ENCODE measurements at regions not wholly inside any gene's neighbourhood (a gene's known extent, or its start where the extent isn't known, plus 50 kb on each side); places are given as distances from the start of the nearest gene placed in this dataset.

DNA sequence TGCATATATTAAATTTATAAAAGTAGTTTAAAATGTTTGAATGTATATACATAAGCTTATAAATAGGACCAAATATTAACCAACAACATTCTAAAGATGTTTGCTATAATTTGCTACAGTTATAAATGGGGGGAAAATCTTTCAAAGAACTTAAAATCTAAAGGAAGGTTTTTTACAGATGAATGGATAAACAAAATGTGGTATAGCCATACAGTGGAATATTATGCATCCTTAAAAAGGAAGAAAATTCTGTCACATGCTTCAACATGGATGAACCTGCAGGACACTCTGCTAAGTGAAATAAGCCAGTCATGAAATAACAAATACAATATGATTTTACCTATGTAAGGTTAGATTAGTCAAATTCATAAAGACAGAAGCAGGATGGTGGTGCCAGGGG, 75.8 kb downstream of the TMEM17 start:
- Histone ChIP-seq H3K4me1 (ENCODE audit: control insufficient read depth, extremely low read depth, insufficient read depth, low read length) (no peaks in the 10 kb centered on the region), H3K27me3 (ENCODE audit: control insufficient read depth, insufficient read depth, low read length) (no peaks in the 10 kb centered on the region), H3K79me2 (ENCODE audit: control insufficient read depth, insufficient read depth, low read length) (no peaks in the 10 kb centered on the region), H3K9ac (ENCODE audit: insufficient read depth, low read length) (no peak overlapping the region), H3K4me3 (replicated peaks in 1 of 4; ENCODE audit: control extremely low read depth in 1 of 4, insufficient read depth in 1 of 4, low read depth in 3 of 4, low read length in 4 of 4) (no peak overlapping the region), H4K20me1 (ENCODE audit: control insufficient read depth, extremely low read depth, insufficient read depth, low read length) (no peaks in the 10 kb centered on the region), H3K36me3 (ENCODE audit: control insufficient read depth, insufficient read depth, low read length) (no peaks in the 10 kb centered on the region), H3K4me2 (ENCODE audit: extremely low read depth, insufficient read depth, low read length) (no peak overlapping the region), H3K9me3 (ENCODE audit: control insufficient read depth, insufficient read depth, low read depth, low read length) (no peaks in the 10 kb centered on the region), H3K27ac (ENCODE audit: insufficient read depth, low read length) (no peak overlapping the region), H2AFZ (ENCODE audit: low read length) (no peak overlapping the region)
- no peak for TF ChIP-seq EZH2 (IDR thresholded peaks at IDR 0.05; ENCODE audit: low read length, missing control alignments)
- TF ChIP-seq, protein P1, sequence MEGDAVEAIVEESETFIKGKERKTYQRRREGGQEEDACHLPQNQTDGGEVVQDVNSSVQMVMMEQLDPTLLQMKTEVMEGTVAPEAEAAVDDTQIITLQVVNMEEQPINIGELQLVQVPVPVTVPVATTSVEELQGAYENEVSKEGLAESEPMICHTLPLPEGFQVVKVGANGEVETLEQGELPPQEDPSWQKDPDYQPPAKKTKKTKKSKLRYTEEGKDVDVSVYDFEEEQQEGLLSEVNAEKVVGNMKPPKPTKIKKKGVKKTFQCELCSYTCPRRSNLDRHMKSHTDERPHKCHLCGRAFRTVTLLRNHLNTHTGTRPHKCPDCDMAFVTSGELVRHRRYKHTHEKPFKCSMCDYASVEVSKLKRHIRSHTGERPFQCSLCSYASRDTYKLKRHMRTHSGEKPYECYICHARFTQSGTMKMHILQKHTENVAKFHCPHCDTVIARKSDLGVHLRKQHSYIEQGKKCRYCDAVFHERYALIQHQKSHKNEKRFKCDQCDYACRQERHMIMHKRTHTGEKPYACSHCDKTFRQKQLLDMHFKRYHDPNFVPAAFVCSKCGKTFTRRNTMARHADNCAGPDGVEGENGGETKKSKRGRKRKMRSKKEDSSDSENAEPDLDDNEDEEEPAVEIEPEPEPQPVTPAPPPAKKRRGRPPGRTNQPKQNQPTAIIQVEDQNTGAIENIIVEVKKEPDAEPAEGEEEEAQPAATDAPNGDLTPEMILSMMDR (conservative IDR thresholded peaks at IDR 0.05 in 1 of 2, IDR thresholded peaks at IDR 0.05 in 1 of 2; ENCODE audit: low read depth in 1 of 2, low read length in 2 of 2), result no peak
- DNase-seq (ENCODE audit: low read depth in 2 of 2), result no peak

DNA sequence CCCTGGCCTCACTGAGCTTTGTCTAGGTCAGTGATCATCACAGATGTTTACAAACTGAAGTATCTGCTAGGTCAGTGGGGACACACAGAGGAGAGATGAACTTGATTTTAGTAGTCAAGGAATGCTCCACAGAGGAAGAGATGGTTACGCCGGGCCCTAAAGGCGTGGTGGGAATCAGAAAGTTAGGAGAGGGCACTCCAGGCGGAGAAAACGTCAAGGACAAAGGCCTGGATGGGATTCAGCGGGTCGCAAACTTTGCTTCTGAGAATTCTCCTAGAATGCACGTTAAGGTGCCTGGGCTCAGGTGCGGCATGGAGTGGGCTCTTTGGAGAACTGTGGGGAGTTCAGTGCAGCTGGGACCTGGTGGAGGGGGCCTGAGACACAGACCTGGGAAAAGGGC, 78.8 kb downstream of the TMEM17 start:
- no peak for TF ChIP-seq EZH2 (IDR thresholded peaks at IDR 0.05; ENCODE audit: low read length, missing control alignments)
- TF ChIP-seq, protein P1 (conservative IDR thresholded peaks at IDR 0.05 in 1 of 2, IDR thresholded peaks at IDR 0.05 in 1 of 2; ENCODE audit: low read depth in 1 of 2, low read length in 2 of 2), result no peak
- no peaks in the 10 kb centered on the region for H4K20me1 ChIP-seq (ENCODE audit: control insufficient read depth, extremely low read depth, insufficient read depth, low read length)
- DNase-seq (ENCODE audit: low read depth in 2 of 2), result no peak
- H3K4me1 ChIP-seq (ENCODE audit: control insufficient read depth, extremely low read depth, insufficient read depth, low read length), result no peaks in the 10 kb centered on the region
- no peak overlapping the region for H3K4me3 ChIP-seq (replicated peaks in 1 of 4; ENCODE audit: control extremely low read depth in 1 of 4, insufficient read depth in 1 of 4, low read depth in 3 of 4, low read length in 4 of 4)
- no peaks in the 10 kb centered on the region for H3K36me3 ChIP-seq (ENCODE audit: control insufficient read depth, insufficient read depth, low read length)
- H3K9ac ChIP-seq (ENCODE audit: insufficient read depth, low read length), result no peak overlapping the region
- H3K4me2 ChIP-seq (ENCODE audit: extremely low read depth, insufficient read depth, low read length), result no peak overlapping the region
- no peaks in the 10 kb centered on the region for H3K27me3 ChIP-seq (ENCODE audit: control insufficient read depth, insufficient read depth, low read length)
- no peak overlapping the region for H2AFZ ChIP-seq (ENCODE audit: low read length)
- H3K27ac ChIP-seq (ENCODE audit: insufficient read depth, low read length), result no peak overlapping the region
- no peaks in the 10 kb centered on the region for H3K9me3 ChIP-seq (ENCODE audit: control insufficient read depth, insufficient read depth, low read depth, low read length)
- no peaks in the 10 kb centered on the region for H3K79me2 ChIP-seq (ENCODE audit: control insufficient read depth, insufficient read depth, low read length)

DNA sequence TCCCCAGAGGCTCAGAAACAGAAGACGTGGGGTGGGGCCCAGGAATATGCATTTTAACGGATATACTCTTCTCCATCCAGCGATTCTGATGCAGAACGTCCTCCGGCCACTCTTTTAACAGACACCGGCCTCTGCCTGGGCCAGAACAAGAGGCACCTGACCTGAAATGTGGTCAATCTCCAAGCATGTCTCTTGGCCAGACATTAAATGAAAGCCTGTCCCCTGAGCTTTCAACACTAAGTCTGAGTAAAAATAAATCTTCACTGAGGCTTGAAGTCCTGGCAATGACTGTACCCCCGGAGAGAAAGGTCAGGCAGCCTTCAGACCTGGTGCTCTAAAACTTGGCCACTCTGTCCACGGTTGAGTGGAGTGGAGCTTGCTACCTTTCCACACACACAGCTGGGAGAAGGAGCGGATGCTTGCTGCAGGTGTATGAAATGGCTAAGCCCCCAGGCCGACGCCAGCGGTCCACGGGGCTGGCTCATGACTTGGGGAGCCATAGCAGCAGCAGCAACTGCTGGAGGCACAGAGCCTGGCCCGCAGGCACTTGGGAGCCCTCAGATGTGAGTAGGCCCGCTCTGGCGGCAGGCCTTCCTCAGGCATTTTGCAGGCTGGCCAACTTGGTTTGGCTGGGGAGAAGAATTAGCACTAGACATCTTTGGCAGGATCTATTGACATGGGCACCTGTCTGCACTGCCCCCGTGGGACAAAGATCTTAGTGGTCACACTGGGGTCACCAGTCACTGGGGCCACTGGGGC, 79.7 kb downstream of the TMEM17 start:
- TF ChIP-seq, protein P1 (conservative IDR thresholded peaks at IDR 0.05 in 1 of 2, IDR thresholded peaks at IDR 0.05 in 1 of 2; ENCODE audit: low read depth in 1 of 2, low read length in 2 of 2), result no peak
- Histone ChIP-seq H2AFZ (ENCODE audit: low read length) (no peak overlapping the region), H3K4me1 (ENCODE audit: control insufficient read depth, extremely low read depth, insufficient read depth, low read length) (no peaks in the 10 kb centered on the region)

More for the DNA sequence above, 79.7 kb downstream of the TMEM17 start:
- no peak overlapping the region for H3K4me3 ChIP-seq (replicated peaks in 1 of 4; ENCODE audit: control extremely low read depth in 1 of 4, insufficient read depth in 1 of 4, low read depth in 3 of 4, low read length in 4 of 4)
- no peaks in the 10 kb centered on the region for H3K27me3 ChIP-seq (ENCODE audit: control insufficient read depth, insufficient read depth, low read length)
- no peak for DNase-seq (ENCODE audit: low read depth in 2 of 2)
- no peak overlapping the region for H3K27ac ChIP-seq (ENCODE audit: insufficient read depth, low read length)
- H4K20me1 ChIP-seq (ENCODE audit: control insufficient read depth, extremely low read depth, insufficient read depth, low read length), result no peaks in the 10 kb centered on the region
- H3K9me3 ChIP-seq (ENCODE audit: control insufficient read depth, insufficient read depth, low read depth, low read length), result no peaks in the 10 kb centered on the region
- no peak overlapping the region for H3K4me2 ChIP-seq (ENCODE audit: extremely low read depth, insufficient read depth, low read length)
- no peak overlapping the region for H3K9ac ChIP-seq (ENCODE audit: insufficient read depth, low read length)
- H3K36me3 ChIP-seq (ENCODE audit: control insufficient read depth, insufficient read depth, low read length), result no peaks in the 10 kb centered on the region
- no peaks in the 10 kb centered on the region for H3K79me2 ChIP-seq (ENCODE audit: control insufficient read depth, insufficient read depth, low read length)

Measured in fibroblast of lung (primary cell).